Neural cell (in vitro differentiated cells): ENCODE measurements at regions not wholly inside any gene's neighbourhood (a gene's known extent, or its start where the extent isn't known, plus 50 kb on each side); places are given as distances from the start of the nearest gene placed in this dataset.

ENCODE experiments used
- H2AFZ ChIP-seq: fragments of 200-600, 300-800 bp; sonication (generic), shearing (Covaris generic); 2 replicates; pipeline ENCODE4 v1.6.0; 2014; ENCODE audit warnings: low read depth, mild to moderate bottlenecking, antibody characterized with exemption, low read length, moderate library complexity
- H3F3A ChIP-seq: fragments of 200-600 bp; shearing (Covaris generic); 2 replicates; pipeline ENCODE4 v1.6.1; 2016; ENCODE audit warnings: mild to moderate bottlenecking, moderate library complexity, mixed read lengths, antibody characterized with exemption, low read length; ENCODE audit not compliant: insufficient read depth, poor library complexity, severe bottlenecking
- H3K27ac ChIP-seq: fragments of 200-600, 300-800 bp; sonication (generic), shearing (Covaris generic); 2 replicates; pipeline ENCODE4 v1.5.1; 2014; ENCODE audit warnings: mild to moderate bottlenecking, low read length, moderate library complexity
- H3K27me3 ChIP-seq: fragments of 300-800, 200-600 bp; sonication (generic), shearing (Covaris generic); 2 replicates; pipeline ENCODE4 v1.6.0; 2014; ENCODE audit warnings: mild to moderate bottlenecking, low read depth, low read length, moderate library complexity; ENCODE audit not compliant: insufficient read depth
- H3K36me3 ChIP-seq: fragments of 300-800, 200-600 bp; sonication (generic), shearing (Covaris generic); 2 replicates; pipeline ENCODE4 v1.5.1; 2014; ENCODE audit warnings: mild to moderate bottlenecking, antibody characterized with exemption, low read length, moderate library complexity; ENCODE audit not compliant: insufficient read depth
- H3K4me2 ChIP-seq: fragments of 300-800, 200-600 bp; sonication (generic), shearing (Covaris generic); 2 replicates; pipeline ENCODE4 v1.6.0; 2014; ENCODE audit warnings: mild to moderate bottlenecking, low read length
- H3K4me3 ChIP-seq: fragments of 300-800, 200-600 bp; sonication (generic), shearing (Covaris generic); 2 replicates; pipeline ENCODE4 v1.5.1; 2014; ENCODE audit warnings: mild to moderate bottlenecking, low read length, moderate library complexity
- H3K79me2 ChIP-seq: fragments of 200-600 bp; shearing (Covaris generic); replicated peaks from 2 replicates; pipeline ENCODE4 v1.6.0; 2014; ENCODE audit warnings: mild to moderate bottlenecking, low read length, moderate library complexity; ENCODE audit not compliant: insufficient read depth
- H3K9ac ChIP-seq: fragments of 300-800, 200-600 bp; sonication (generic), shearing (Covaris generic); 2 replicates; pipeline ENCODE4 v1.6.1; 2016; ENCODE audit warnings: mild to moderate bottlenecking, low read length, mixed read lengths
- H3K9me2 ChIP-seq: fragments of 200-600 bp; shearing (Covaris generic); 2 replicates; pipeline ENCODE4 v1.6.1; 2016; ENCODE audit warnings: mild to moderate bottlenecking, low read length, mixed read lengths; ENCODE audit not compliant: insufficient read depth
- H3K9me3 ChIP-seq: fragments of 200-600, 300-800 bp; sonication (generic), shearing (Covaris generic); 2 replicates; pipeline ENCODE4 v1.6.1; 2016; ENCODE audit warnings: mild to moderate bottlenecking, mixed run types, low read length, moderate library complexity, mixed read lengths
- H4K20me1 ChIP-seq: fragments of 200-600 bp; shearing (Covaris generic); 2 replicates; pipeline ENCODE4 v1.6.1; 2016; ENCODE audit warnings: mild to moderate bottlenecking, mixed run types; ENCODE audit not compliant: insufficient read depth
- CTCF ChIP-seq: fragments of 450-650 bp; IDR thresholded peaks from 2 replicates; pipeline ENCODE4 v1.5.1; 2014; ENCODE audit warnings: antibody characterized with exemption, mild to moderate bottlenecking, moderate library complexity; ENCODE audit not compliant: poor library complexity, severe bottlenecking
- EP300 ChIP-seq: fragments of 450-650 bp; conservative IDR thresholded peaks from 2 replicates; pipeline ENCODE4 v1.6.1; 2014; ENCODE audit warnings: antibody characterized with exemption, mild to moderate bottlenecking, moderate library complexity; ENCODE audit not compliant: poor library complexity, severe bottlenecking
- EZH2 ChIP-seq: fragments of 200-600, 300-800 bp; shearing (Covaris generic), sonication (generic); IDR thresholded peaks from 2 replicates; pipeline ENCODE4 v1.6.1; 2014; ENCODE audit warnings: antibody characterized with exemption, low read length, borderline replicate concordance, mild to moderate bottlenecking; ENCODE audit not compliant: insufficient read depth, poor library complexity, severe bottlenecking
- MXI1 ChIP-seq: fragments of 450-650 bp; conservative IDR thresholded peaks from 2 replicates; pipeline ENCODE4 v1.6.1; 2014; ENCODE audit warnings: antibody characterized with exemption, mild to moderate bottlenecking; ENCODE audit not compliant: poor library complexity, severe bottlenecking
- POLR2AphosphoS5 ChIP-seq: IDR thresholded peaks from 2 replicates; pipeline ENCODE4 v1.6.1; 2012
- RAD21 ChIP-seq: fragments of 450-650 bp; conservative IDR thresholded peaks from 2 replicates; pipeline ENCODE4 v1.6.1; 2014; ENCODE audit warnings: antibody characterized with exemption, mild to moderate bottlenecking, moderate library complexity
- SMC3 ChIP-seq: fragments of 450-650 bp; conservative IDR thresholded peaks from 2 replicates; pipeline ENCODE4 v1.6.1; 2014; ENCODE audit warnings: antibody characterized with exemption, mild to moderate bottlenecking, moderate library complexity; ENCODE audit not compliant: poor library complexity
- TAF1 ChIP-seq: IDR thresholded peaks from 2 replicates; pipeline ENCODE4 v1.6.1; 2012; ENCODE audit warnings: low read depth
- TF ChIP-seq, protein P1 (sequence below): IDR thresholded peaks from 2 replicates; pipeline ENCODE4 v1.6.1; 2012; ENCODE audit warnings: borderline replicate concordance

GRCh38 chr1:232875536-232875935 is 70.3 kb downstream of the MAP10 start:
- H3K9me3 ChIP-seq: no peaks in the 10 kb centered on the region
- H3K79me2 ChIP-seq: no peaks in the 10 kb centered on the region
- no peaks in the 10 kb centered on the region for H3K27me3 ChIP-seq
- TF ChIP-seq SMC3 (no peak), RAD21 (no peak), TAF1 (no peak), EP300 (no peak), POLR2AphosphoS5 (no peak), MXI1 (no peak), CTCF (no peak), EZH2 (no peak)
- TF ChIP-seq, protein P1, sequence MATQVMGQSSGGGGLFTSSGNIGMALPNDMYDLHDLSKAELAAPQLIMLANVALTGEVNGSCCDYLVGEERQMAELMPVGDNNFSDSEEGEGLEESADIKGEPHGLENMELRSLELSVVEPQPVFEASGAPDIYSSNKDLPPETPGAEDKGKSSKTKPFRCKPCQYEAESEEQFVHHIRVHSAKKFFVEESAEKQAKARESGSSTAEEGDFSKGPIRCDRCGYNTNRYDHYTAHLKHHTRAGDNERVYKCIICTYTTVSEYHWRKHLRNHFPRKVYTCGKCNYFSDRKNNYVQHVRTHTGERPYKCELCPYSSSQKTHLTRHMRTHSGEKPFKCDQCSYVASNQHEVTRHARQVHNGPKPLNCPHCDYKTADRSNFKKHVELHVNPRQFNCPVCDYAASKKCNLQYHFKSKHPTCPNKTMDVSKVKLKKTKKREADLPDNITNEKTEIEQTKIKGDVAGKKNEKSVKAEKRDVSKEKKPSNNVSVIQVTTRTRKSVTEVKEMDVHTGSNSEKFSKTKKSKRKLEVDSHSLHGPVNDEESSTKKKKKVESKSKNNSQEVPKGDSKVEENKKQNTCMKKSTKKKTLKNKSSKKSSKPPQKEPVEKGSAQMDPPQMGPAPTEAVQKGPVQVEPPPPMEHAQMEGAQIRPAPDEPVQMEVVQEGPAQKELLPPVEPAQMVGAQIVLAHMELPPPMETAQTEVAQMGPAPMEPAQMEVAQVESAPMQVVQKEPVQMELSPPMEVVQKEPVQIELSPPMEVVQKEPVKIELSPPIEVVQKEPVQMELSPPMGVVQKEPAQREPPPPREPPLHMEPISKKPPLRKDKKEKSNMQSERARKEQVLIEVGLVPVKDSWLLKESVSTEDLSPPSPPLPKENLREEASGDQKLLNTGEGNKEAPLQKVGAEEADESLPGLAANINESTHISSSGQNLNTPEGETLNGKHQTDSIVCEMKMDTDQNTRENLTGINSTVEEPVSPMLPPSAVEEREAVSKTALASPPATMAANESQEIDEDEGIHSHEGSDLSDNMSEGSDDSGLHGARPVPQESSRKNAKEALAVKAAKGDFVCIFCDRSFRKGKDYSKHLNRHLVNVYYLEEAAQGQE: no peak
- no peak overlapping the region for H3K4me3 ChIP-seq
- no peak overlapping the region for H3K4me2 ChIP-seq
- H2AFZ ChIP-seq: no peak overlapping the region
- H3K9ac ChIP-seq: no peak overlapping the region
- H4K20me1 ChIP-seq: no peaks in the 10 kb centered on the region
- no peak overlapping the region for H3K27ac ChIP-seq
- no peaks in the 10 kb centered on the region for H3K9me2 ChIP-seq
- no peaks in the 10 kb centered on the region for H3F3A ChIP-seq
- no peaks in the 10 kb centered on the region for H3K36me3 ChIP-seq

GRCh38 chr1:232876506-232877364 is 71.5 kb downstream of the MAP10 start:
- no peaks in the 10 kb centered on the region for H3K79me2 ChIP-seq
- H3K27me3 ChIP-seq: no peaks in the 10 kb centered on the region
- H3K4me2 ChIP-seq: no peak overlapping the region
- H4K20me1 ChIP-seq: no peaks in the 10 kb centered on the region
- no peaks in the 10 kb centered on the region for H3K9me3 ChIP-seq
- TF ChIP-seq, protein P1: no peak
- TF ChIP-seq SMC3: no peak
- no peak for TF ChIP-seq EP300
- TF ChIP-seq POLR2AphosphoS5: no peak
- TF ChIP-seq CTCF: no peak
- TF ChIP-seq TAF1: no peak
- TF ChIP-seq RAD21: no peak
- no peak for TF ChIP-seq MXI1
- no peaks in the 10 kb centered on the region for H3F3A ChIP-seq
- H3K4me3 ChIP-seq: no peak overlapping the region
- no peak overlapping the region for H2AFZ ChIP-seq
- no peaks in the 10 kb centered on the region for H3K36me3 ChIP-seq
- no peak overlapping the region for H3K27ac ChIP-seq
- H3K9ac ChIP-seq: no peak overlapping the region
- H3K9me2 ChIP-seq: no peaks in the 10 kb centered on the region
